ENCODE measurements at regions not wholly inside any gene's neighbourhood (a gene's known extent, or its start where the extent isn't known, plus 50 kb on each side); places are given as distances from the start of the nearest gene placed in this dataset.

GRCh38 chr6:9659848-9660247 lies 755.0 kb downstream of the TFAP2A start:
- Mint-ChIP-seq H3K27me3 (no peaks in the 10 kb centered on the region), H3K9me3 (ENCODE audit: low read depth) (no peaks in the 10 kb centered on the region), H3K4me1 (ENCODE audit: low read depth) (no peaks in the 10 kb centered on the region), H3K4me3 (no peak overlapping the region), H3K27ac (no peak overlapping the region), H3K36me3 (no peaks in the 10 kb centered on the region)

- H3K36me3 Mint-ChIP-seq = no peaks in the 10 kb centered on the region
- no peaks in the 10 kb centered on the region for H3K27me3 Mint-ChIP-seq
- no peaks in the 10 kb centered on the region for H3K9me3 Mint-ChIP-seq (ENCODE audit: low read depth)
- no peak overlapping the region for H3K27ac Mint-ChIP-seq
- no peaks in the 10 kb centered on the region for H3K4me1 Mint-ChIP-seq (ENCODE audit: low read depth)
- no peak overlapping the region for H3K4me3 Mint-ChIP-seq
These were observed 756.9 kb downstream of the TFAP2A start for GRCh38 chr6:9657994-9658393.

- Mint-ChIP-seq H3K9me3 (ENCODE audit: low read depth) (no peaks in the 10 kb centered on the region), H3K27me3 (no peaks in the 10 kb centered on the region), H3K4me3 (no peak overlapping the region), H3K4me1 (ENCODE audit: low read depth) (no peaks in the 10 kb centered on the region), H3K36me3 (no peaks in the 10 kb centered on the region), H3K27ac (no peak overlapping the region)
These were observed 767.3 kb downstream of the TFAP2A start for GRCh38 chr6:9647599-9647998.

GRCh38 chr6:9647071-9647445 lies 767.8 kb downstream of the TFAP2A start:
- no peak overlapping the region for H3K4me3 Mint-ChIP-seq
- no peak overlapping the region for H3K27ac Mint-ChIP-seq
- no peaks in the 10 kb centered on the region for H3K4me1 Mint-ChIP-seq (ENCODE audit: low read depth)
- no peaks in the 10 kb centered on the region for H3K27me3 Mint-ChIP-seq
- no peaks in the 10 kb centered on the region for H3K9me3 Mint-ChIP-seq (ENCODE audit: low read depth)
- no peaks in the 10 kb centered on the region for H3K36me3 Mint-ChIP-seq

- Mint-ChIP-seq H3K27me3 (no peaks in the 10 kb centered on the region), H3K27ac (no peak overlapping the region), H3K4me1 (ENCODE audit: low read depth) (no peaks in the 10 kb centered on the region), H3K9me3 (ENCODE audit: low read depth) (no peaks in the 10 kb centered on the region), H3K36me3 (no peaks in the 10 kb centered on the region), H3K4me3 (no peak overlapping the region)
These were observed 768.4 kb downstream of the TFAP2A start for GRCh38 chr6:9646342-9647070.

GRCh38 chr6:9638861-9639260 lies 776.0 kb downstream of the TFAP2A start:
- Mint-ChIP-seq H3K27me3 (no peaks in the 10 kb centered on the region), H3K4me1 (ENCODE audit: low read depth) (no peaks in the 10 kb centered on the region), H3K4me3 (no peak overlapping the region), H3K9me3 (ENCODE audit: low read depth) (no peaks in the 10 kb centered on the region), H3K27ac (no peak overlapping the region), H3K36me3 (no peaks in the 10 kb centered on the region)

- Mint-ChIP-seq H3K36me3 (no peaks in the 10 kb centered on the region), H3K9me3 (ENCODE audit: low read depth) (peaks cover 8% of the 10 kb centered on the region), H3K4me1 (ENCODE audit: low read depth) (no peaks in the 10 kb centered on the region), H3K27me3 (peaks cover 2% of the 10 kb centered on the region), H3K4me3 (no peak overlapping the region), H3K27ac (no peak overlapping the region)
These were observed 780.1 kb downstream of the TFAP2A start for GRCh38 chr6:9634776-9635175.

- Mint-ChIP-seq H3K4me1 (ENCODE audit: low read depth) (no peaks in the 10 kb centered on the region), H3K27me3 (peaks cover 2% of the 10 kb centered on the region), H3K4me3 (no peak overlapping the region), H3K27ac (no peak overlapping the region), H3K36me3 (no peaks in the 10 kb centered on the region), H3K9me3 (ENCODE audit: low read depth) (peaks cover 8% of the 10 kb centered on the region)
These were observed 782.8 kb downstream of the TFAP2A start for GRCh38 chr6:9632026-9632425.

GRCh38 chr6:9628819-9629218 lies 786.1 kb downstream of the TFAP2A start:
- no peak overlapping the region for H3K4me3 Mint-ChIP-seq
- no peaks in the 10 kb centered on the region for H3K4me1 Mint-ChIP-seq (ENCODE audit: low read depth)
- H3K27me3 Mint-ChIP-seq = peaks cover 2% of the 10 kb centered on the region
- no peak overlapping the region for H3K27ac Mint-ChIP-seq
- H3K36me3 Mint-ChIP-seq = no peaks in the 10 kb centered on the region
- peaks cover 11% of the 10 kb centered on the region for H3K9me3 Mint-ChIP-seq (ENCODE audit: low read depth)

GRCh38 chr6:9627916-9628315 lies 787.0 kb downstream of the TFAP2A start:
- peaks cover 2% of the 10 kb centered on the region for H3K27me3 Mint-ChIP-seq
- peaks cover 11% of the 10 kb centered on the region for H3K9me3 Mint-ChIP-seq (ENCODE audit: low read depth)
- no peaks in the 10 kb centered on the region for H3K36me3 Mint-ChIP-seq
- no peak overlapping the region for H3K4me3 Mint-ChIP-seq
- H3K27ac Mint-ChIP-seq = no peak overlapping the region
- no peaks in the 10 kb centered on the region for H3K4me1 Mint-ChIP-seq (ENCODE audit: low read depth)

GRCh38 chr6:9623985-9624384 lies 790.9 kb downstream of the TFAP2A start:
- H3K36me3 Mint-ChIP-seq = no peaks in the 10 kb centered on the region
- no peak overlapping the region for H3K27ac Mint-ChIP-seq
- H3K4me3 Mint-ChIP-seq = no peak overlapping the region
- H3K27me3 Mint-ChIP-seq = no peaks in the 10 kb centered on the region
- H3K9me3 Mint-ChIP-seq (ENCODE audit: low read depth) = peaks cover 3% of the 10 kb centered on the region
- H3K4me1 Mint-ChIP-seq (ENCODE audit: low read depth) = no peaks in the 10 kb centered on the region

- no peaks in the 10 kb centered on the region for H3K4me1 Mint-ChIP-seq (ENCODE audit: low read depth)
- no peak overlapping the region for H3K27ac Mint-ChIP-seq
These were observed 791.5 kb downstream of the TFAP2A start for GRCh38 chr6:9623228-9623832.

GRCh38 chr6:9621276-9621675 lies 793.6 kb downstream of the TFAP2A start:
- Mint-ChIP-seq H3K27me3 (no peaks in the 10 kb centered on the region), H3K4me3 (no peak overlapping the region), H3K36me3 (no peaks in the 10 kb centered on the region), H3K4me1 (ENCODE audit: low read depth) (no peaks in the 10 kb centered on the region), H3K27ac (no peak overlapping the region), H3K9me3 (ENCODE audit: low read depth) (no peaks in the 10 kb centered on the region)

More at GRCh38 chr6:9623228-9623832, 791.5 kb downstream of the TFAP2A start:
- H3K36me3 Mint-ChIP-seq = no peaks in the 10 kb centered on the region
- H3K9me3 Mint-ChIP-seq (ENCODE audit: low read depth) = peaks cover 3% of the 10 kb centered on the region
- no peak overlapping the region for H3K4me3 Mint-ChIP-seq
- no peaks in the 10 kb centered on the region for H3K27me3 Mint-ChIP-seq

GRCh38 chr6:9620687-9621086 lies 794.2 kb downstream of the TFAP2A start:
- Mint-ChIP-seq H3K36me3 (no peaks in the 10 kb centered on the region), H3K9me3 (ENCODE audit: low read depth) (no peaks in the 10 kb centered on the region), H3K27ac (no peak overlapping the region), H3K4me3 (no peak overlapping the region), H3K27me3 (no peaks in the 10 kb centered on the region), H3K4me1 (ENCODE audit: low read depth) (no peaks in the 10 kb centered on the region)

GRCh38 chr6:9620263-9620662 lies 794.6 kb downstream of the TFAP2A start:
- H3K4me1 Mint-ChIP-seq (ENCODE audit: low read depth) = no peaks in the 10 kb centered on the region
- H3K36me3 Mint-ChIP-seq = no peaks in the 10 kb centered on the region
- H3K27ac Mint-ChIP-seq = no peak overlapping the region
- no peak overlapping the region for H3K4me3 Mint-ChIP-seq
- no peaks in the 10 kb centered on the region for H3K27me3 Mint-ChIP-seq
- no peaks in the 10 kb centered on the region for H3K9me3 Mint-ChIP-seq (ENCODE audit: low read depth)

GRCh38 chr6:9614778-9615177 lies 800.1 kb downstream of the TFAP2A start:
- no peaks in the 10 kb centered on the region for H3K9me3 Mint-ChIP-seq (ENCODE audit: low read depth)
- no peaks in the 10 kb centered on the region for H3K4me1 Mint-ChIP-seq (ENCODE audit: low read depth)
- no peaks in the 10 kb centered on the region for H3K27me3 Mint-ChIP-seq
- H3K27ac Mint-ChIP-seq = no peak overlapping the region
- H3K36me3 Mint-ChIP-seq = no peaks in the 10 kb centered on the region
- no peak overlapping the region for H3K4me3 Mint-ChIP-seq

Data from activated naive CD8-positive, alpha-beta T cell (primary cell).